Inflammatory macrophage treated with lipopolysaccharide for 4 hours (primary cell): ENCODE measurements at regions not wholly inside any gene's neighbourhood (a gene's known extent, or its start where the extent isn't known, plus 50 kb on each side); places are given as distances from the start of the nearest gene placed in this dataset.
A peak's percentile ranks its signal among the peaks of the same experiment; 100 is the strongest.

Experiments used
- DNase-seq: peaks from one replicate; pipeline ENCODE4 v3.0.0-alpha.2; 2020

DNA sequence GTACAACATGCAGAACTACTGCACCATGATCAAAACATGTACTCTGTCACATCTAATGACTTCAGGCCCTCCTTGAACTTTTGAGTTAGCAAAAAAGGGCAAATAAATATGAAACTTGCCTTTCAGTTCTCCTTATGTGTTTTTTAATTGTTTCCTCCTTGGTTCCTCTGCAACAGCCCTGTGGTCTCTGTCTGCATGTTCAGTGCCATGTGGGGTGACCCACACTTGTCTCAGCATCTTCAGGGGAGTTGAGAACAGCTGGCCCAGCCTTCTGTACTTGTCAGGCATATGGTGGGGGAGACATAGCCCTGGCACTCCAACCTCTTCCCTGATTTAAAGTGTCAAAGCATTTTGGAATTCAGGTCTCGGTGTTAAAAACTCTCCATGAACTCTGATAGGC lies 188.0 kb upstream of the PGRMC2 start:
- no peak for DNase-seq

DNA sequence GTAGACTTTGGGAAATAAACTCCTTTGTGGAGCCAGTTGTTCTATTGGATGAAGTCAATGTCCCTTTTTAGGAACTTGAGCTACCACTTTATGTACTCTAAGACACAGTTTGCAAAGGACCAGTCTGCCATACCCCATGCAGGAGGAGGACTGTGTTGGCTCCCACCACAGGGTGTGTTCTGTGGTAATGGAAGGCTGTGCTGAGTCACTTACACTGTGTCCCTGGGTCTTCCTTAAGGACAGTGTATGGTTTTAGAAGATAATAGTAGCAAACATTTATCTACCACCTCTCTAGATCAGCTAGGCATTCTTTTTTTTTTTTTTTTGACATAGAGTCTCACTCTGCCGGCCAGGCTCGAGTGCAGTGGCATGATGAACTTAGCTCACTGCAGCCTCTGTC lies 184.0 kb upstream of the PGRMC2 start:
- no peak for DNase-seq

DNA sequence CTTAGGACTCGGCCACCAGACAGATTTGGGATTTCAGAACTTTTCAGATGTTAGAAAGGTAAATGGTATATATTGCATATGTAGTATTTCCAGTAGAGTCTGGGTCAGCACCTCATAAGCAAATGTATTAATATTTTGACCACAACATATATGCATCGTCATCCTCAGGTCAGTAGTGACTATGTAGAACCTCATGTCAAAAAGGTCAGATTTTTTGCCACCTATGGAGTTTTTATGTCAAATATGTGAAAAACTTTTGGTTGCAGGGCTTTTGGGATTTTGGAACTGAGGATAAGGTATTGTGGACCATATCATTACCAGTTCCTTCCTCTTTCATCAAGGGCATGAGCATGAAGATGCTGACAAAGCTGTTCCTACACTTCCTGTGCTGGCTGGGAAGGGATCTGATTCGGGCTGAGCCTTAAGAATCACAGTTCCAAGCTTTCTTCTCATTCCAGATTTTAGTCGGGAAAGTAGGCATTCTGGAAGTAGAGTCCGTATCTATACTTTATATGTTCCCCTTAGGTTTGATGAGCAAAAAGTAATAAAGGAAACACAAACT lies 183.0 kb upstream of the PGRMC2 start:
- no peak for DNase-seq

GRCh38 chr4:128468123-128468989 lies 180.7 kb upstream of the PGRMC2 start:
- DNase-seq: peak; percentile 83

DNA sequence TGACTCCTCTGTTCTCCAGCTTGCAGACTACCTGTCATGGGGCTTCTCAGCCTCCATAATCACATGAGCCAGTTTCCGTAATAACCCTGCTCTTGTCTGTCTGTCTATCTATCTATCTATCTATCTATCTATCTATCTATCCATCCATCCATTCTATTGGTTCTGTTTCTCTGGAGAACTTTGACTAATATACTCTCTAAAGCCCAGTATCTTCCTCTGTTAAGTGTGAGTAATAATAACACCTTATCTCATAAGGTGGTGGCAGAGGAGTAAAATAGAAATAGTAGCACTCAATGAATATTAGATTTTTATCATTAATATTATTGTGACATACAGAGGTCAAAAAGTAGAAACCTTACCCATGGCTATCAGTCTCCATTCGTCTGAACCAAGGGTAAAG lies 177.9 kb upstream of the PGRMC2 start:
- no peak for DNase-seq

DNA sequence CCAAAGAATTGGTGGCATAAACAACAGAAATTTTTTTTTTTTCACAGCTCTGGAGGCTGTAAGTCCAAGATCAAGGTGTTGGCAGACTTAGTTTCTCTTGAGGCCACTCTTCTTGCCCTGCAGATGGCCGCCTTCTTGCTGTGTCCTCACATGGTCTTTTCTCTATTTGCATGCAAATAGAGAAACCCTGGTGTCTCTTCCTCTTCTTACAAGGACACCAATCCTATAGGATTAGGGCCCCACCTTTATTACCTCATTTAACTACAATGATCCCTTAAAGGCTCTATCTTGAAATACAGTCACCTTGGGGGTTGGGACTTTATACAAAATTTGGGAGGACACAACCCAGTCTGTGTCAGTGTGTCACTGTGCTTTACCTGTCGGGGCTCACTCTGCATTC lies 175.4 kb upstream of the PGRMC2 start:
- DNase-seq: no peak

GRCh38 chr4:128462103-128462783 lies 174.6 kb upstream of the PGRMC2 start:
- no peak for DNase-seq

DNA sequence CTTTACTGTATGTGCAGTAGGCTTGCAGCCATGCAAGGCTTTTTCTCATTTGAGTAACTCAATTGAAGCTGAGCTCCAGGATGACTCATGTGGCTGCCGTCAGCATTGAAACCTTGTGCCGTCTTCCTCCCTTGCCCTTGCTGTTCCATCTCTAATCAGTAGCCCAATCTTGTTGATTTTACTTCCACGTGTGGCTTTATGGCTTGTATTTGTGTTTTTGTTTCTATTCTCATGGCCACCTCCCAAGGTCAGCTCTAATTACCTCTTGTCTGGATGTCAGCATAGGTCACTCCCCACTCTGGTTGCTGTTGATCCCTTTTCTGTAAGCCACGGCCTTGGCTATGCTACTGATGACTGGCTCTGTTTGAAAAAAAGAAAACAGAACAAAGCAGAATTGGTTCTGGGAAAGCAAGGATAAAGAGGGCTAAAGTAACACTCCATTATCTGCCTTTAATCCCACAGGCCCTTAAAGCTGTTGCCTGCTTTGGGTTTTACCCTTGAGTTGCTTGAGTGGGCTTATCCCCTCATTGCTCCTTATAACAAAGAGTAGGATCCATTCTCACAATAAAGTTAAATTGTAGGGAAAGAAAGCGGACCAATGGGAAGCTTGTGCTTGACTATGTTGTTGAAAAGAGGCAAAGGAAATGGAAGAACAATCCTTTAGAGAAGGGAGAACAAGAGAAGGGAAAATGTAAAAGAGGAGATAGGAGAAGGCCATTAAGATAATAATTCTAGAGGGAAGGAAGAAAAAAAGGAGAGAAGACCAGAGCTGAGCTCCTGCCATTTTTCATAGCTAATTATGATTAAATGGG lies 173.9 kb upstream of the PGRMC2 start:
- DNase-seq: no peak

DNA sequence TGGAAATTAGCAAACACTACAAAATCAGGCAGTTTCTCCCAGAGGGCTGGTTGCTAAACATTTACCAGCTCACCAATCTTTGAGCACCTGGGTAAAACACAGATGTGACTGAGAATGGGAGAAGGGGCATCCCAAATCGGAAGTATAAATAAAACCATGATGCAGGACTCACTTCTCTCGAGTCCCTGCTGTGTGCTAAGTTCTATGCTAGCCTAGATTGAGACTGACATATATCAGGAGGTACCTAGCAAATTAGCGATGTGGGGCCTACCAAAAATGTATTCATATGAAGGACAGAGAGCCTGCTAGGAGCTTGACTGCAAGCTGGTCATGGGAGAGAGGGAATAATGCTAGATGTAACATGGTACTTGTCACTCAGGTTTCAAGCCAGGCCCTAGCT lies 171.9 kb upstream of the PGRMC2 start:
- no peak for DNase-seq

GRCh38 chr4:128458816-128459215 lies 171.2 kb upstream of the PGRMC2 start:
- no peak for DNase-seq

- no peak for DNase-seq
Measured at GRCh38 chr4:128457726-128458125, 170.1 kb upstream of the PGRMC2 start.

- no peak for DNase-seq
Measured at GRCh38 chr4:128456171-128456570, 168.6 kb upstream of the PGRMC2 start.

DNA sequence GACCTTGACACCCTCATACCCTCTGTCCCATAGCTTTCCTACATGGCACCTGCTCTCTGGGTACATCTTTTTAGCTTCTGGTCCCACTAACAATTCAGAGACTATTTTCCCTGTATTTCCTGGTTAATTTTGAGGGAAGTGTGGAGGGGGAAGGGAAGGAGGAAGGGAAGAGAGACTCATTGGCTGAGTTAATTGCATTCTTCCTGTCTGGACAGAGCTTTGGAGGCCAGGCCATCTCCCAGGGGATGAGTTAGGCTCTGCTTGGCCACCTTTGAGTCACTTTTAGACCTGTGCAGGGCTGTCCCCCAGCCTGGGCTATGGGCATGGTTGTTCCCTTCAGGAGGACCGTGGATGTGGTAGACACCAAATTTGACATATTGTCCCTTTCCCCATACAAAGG lies 167.9 kb upstream of the PGRMC2 start:
- no peak for DNase-seq

DNA sequence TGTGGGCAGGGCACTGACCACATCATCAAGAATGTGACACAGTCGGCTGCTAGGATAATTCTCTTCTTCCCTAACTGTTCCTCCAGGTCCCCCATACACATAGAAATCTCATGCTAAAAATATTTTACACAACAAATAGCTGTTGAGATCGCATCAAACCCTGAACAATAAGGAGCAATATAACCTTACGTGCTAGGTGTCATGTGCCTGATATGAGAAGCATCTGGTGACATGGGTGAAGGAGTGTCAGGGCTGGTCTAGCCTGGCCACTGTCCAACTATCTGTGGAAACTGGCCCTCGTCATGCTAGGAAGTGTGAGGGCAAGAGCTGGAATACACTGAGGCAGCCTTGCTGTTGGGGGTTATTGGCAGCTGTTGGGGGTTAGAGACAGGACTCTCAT lies 167.3 kb upstream of the PGRMC2 start:
- DNase-seq: no peak

DNA sequence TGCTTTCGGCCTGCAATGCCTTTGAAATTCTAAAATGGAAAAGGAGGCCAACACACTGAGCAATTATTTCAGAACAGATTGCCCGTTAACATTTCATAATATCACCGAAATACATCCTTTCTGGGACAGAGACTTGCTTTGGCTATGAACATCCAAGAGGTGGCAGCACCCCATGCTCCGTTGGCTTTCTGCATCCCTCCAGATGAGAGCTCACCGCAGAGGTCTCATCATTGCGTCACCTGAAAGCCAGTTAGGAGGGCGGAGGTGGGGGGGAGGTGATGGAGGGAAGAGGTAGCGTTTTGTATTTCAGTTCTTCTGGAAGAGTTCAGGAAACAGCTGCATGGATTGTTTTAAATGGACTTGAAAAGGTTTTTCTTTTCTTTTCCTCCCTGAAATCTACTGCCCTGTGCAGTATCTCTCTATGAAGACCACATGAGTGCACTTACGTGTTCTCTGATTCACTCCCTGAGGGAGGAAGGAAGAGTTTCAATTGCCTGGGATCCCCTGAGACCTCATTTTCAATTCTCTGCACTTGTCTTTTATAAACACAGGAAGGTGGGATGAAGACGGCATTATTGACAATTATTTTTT lies 166.8 kb upstream of the PGRMC2 start:
- peak; percentile 72 for DNase-seq

DNA sequence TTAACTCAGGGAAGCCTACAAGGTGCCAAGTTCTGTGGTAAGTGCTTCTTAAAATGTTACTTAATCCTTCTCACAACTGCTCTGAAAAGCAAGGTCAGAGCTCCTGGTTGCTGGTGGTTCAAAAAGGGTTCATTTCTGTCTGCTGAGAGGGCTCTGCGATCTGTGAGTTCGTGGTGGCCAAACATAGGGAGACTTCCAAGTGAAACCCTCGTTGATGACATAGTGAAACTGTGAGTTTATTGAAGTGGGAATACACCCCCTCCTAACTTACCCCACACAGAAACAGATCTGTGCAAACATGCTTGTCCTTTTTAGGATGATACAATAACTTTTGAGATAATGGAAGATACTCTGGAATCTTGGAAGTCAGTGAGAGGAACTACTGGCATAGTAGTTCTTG lies 164.8 kb upstream of the PGRMC2 start:
- peak; percentile 17 for DNase-seq

DNA sequence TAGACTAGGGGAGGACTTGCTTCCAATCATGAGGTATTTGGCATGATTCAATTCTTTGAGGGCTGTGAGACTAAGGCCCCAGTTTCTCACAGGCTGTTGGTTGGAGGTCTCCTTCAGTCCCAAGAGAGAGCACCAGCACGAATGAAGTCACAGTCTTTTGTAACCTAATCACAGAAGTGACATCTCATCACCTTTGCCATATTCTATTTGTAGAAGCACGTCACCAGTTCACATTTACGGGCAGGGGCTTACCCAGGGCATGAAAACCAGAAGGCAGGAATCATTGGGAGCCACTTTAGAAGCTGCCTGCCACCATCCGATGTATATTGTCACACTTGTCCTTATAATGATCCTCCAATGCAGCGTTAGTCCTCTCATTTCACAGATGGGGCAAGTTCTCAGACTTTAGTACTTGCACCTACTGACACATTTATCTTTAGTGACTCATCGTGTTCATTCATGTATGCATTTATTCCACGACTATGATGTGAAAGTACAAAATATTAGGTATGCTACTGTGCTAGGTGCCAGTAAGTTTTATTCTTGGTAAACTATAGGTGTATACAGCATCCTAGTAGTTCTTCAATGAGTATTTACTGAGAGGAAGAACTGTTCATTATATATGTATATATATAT lies 163.8 kb upstream of the PGRMC2 start:
- no peak for DNase-seq

DNA sequence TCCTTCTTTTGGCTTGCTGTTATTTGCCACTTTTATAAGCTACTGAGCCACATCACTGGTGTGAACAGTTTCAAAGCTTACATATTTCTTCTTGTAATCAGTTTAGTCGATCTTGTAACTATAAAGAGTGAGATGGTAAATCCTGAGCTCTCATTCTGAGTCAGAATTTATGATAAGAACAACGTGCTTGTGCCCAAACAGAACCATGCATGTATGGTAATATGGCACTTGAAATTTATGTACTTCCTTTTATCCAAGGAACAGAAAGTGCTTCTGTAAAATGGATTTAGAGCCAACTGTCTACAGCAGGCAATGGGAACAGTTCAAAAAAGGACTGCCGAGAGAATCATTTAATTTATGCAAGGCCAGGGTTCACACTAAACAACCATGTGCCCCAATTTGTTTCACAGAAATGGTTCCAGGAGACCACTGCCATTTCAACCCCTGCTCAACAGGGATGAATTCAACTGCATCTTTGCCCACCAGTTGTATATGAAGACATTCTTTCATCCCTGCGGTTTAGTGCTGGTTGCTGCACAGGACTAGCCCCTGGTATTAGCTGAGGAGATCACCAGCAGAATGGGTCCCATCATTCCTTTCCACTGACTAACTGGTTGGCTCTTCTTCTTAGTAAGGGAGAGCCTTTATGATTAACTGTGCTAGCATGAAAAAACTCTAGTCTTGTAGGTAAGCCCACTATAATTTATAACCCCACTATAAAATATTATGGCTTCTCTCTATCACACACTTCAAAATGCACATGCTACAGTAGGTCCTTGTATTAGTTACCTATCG lies 162.9 kb upstream of the PGRMC2 start:
- no peak for DNase-seq

- DNase-seq: no peak
Measured at GRCh38 chr4:128449251-128449650, 161.6 kb upstream of the PGRMC2 start.

DNA sequence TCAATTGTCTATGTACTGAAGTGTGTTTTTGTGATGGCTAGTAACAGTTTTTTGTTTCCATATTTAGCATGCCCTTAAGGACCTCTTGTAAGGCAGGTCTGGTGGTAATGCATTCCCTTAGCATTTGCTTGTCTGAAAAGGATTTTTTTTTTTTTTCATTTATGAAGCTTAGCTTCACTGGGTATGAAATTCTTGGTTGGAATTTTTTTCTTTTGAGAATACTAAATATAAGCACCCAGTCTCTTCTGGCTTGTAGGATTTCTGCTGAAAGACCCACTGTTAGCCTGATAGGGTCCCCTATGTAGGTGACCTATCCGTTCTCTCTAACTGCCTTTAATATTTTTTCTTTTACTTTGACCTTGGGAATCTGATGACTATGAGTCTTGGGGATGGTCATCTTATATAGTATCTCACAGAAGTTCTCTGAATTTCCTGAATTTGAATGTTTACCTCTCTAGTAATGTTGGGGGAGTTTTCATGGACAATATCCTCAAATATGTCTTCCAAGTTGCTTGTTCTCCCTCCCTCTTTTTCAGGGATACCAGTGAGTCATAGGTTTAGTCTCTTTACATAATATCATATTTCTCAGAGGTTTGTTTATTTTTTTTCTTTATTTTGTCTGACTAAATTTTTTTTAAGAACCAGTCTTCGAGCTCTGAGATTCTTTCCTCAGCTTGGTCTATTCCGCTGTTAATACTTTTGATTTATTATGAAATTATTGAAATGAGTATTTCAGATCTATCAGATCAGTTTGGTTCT lies 157.1 kb upstream of the PGRMC2 start:
- no peak for DNase-seq

DNA sequence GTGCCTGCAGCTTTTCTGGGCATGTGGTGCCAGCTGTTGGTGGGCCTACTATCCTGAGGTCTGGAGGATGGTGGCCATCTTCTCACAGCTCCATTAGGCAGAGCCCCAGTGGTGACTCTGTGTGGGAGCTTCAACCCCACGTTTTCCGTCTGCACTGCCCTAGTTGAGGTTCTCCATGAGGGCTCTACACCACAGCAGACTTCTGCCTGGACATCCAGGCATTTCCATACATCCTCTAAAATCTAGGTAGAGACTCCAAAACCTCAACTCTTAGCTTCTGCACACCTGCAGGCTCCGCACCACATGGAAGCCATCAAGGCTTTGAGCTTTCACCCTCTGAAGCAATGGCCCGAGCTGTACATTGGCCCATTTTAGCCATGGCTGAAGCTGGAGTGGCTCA lies 153.3 kb upstream of the PGRMC2 start:
- no peak for DNase-seq
